SK-N-SH treated with all-trans-retinoic acid at 6 μM for 48 hours (cell line): ENCODE measurements at regions not wholly inside any gene's neighbourhood (a gene's known extent, or its start where the extent isn't known, plus 50 kb on each side); places are given as distances from the start of the nearest gene placed in this dataset.

Source experiments
- ATAC-seq: fragments of 200-7000 bp; cut with Tn5 transposase; 3 replicates; pipeline ENCODE4 v1.9.1; 2020; ENCODE audit warnings: mild to moderate bottlenecking, moderate library complexity
- ARNTL ChIP-seq: fragments of 450-650 bp; formaldehyde crosslinking; IDR thresholded peaks from 2 replicates; pipeline ENCODE4 v1.5.0; 2020; ENCODE audit warnings: low read depth, mild to moderate bottlenecking, moderate library complexity, borderline replicate concordance
- BACH2 ChIP-seq: fragments of 250-450 bp; sonication (Bioruptor Pico); IDR thresholded peaks from 2 replicates; pipeline ENCODE4 v1.9.0; 2021; ENCODE audit warnings: mild to moderate bottlenecking, borderline replicate concordance
- CSDC2 ChIP-seq: fragments of 250-450 bp; sonication (Bioruptor Pico); IDR thresholded peaks from 2 replicates; pipeline ENCODE4 v1.5.0; 2020; ENCODE audit warnings: mild to moderate bottlenecking, moderate library complexity
- ESRRG ChIP-seq: fragments of 250-450 bp; sonication (Bioruptor Pico); IDR thresholded peaks from 2 replicates; pipeline ENCODE4 v1.6.1; 2021; ENCODE audit warnings: mild to moderate bottlenecking
- GLIS3 ChIP-seq: fragments of 250-450 bp; sonication (Bioruptor Pico); IDR thresholded peaks from 2 replicates; pipeline ENCODE4 v1.5.0; 2020; ENCODE audit warnings: mild to moderate bottlenecking, moderate library complexity
- ISL1 ChIP-seq: fragments of 250-450 bp; sonication (Bioruptor Pico); IDR thresholded peaks from 2 replicates; pipeline ENCODE4 v2.1.2; 2022; ENCODE audit warnings: mild to moderate bottlenecking, moderate library complexity
- OSR1 ChIP-seq: fragments of 250-450 bp; sonication (Bioruptor Pico); IDR thresholded peaks from 2 replicates; pipeline ENCODE4 v1.8.0; 2022; ENCODE audit warnings: moderate library complexity, mild to moderate bottlenecking, inconsistent platforms
- PPARA ChIP-seq: fragments of 250-450 bp; sonication (Bioruptor Pico); IDR thresholded peaks from 2 replicates; pipeline ENCODE4 v1.5.0; 2020; ENCODE audit warnings: mild to moderate bottlenecking, borderline replicate concordance
- RARB ChIP-seq: fragments of 250-450 bp; sonication (Bioruptor Pico); IDR thresholded peaks from 2 replicates; pipeline ENCODE4 v1.8.0; 2021; ENCODE audit warnings: mild to moderate bottlenecking, moderate library complexity
- TOX ChIP-seq: fragments of 250-450 bp; sonication (Bioruptor Pico); IDR thresholded peaks from 2 replicates; pipeline ENCODE4 v1.8.0; 2021; ENCODE audit warnings: mild to moderate bottlenecking, moderate library complexity, borderline replicate concordance
- ZFP3 ChIP-seq: fragments of 250-450 bp; sonication (Bioruptor Pico); IDR thresholded peaks from 2 replicates; pipeline ENCODE4 v1.5.0; 2020; ENCODE audit warnings: mild to moderate bottlenecking, moderate library complexity
- ZFP30 ChIP-seq: fragments of 450-650 bp; formaldehyde crosslinking; IDR thresholded peaks from 2 replicates; pipeline ENCODE4 v1.5.0; 2022; ENCODE audit warnings: mild to moderate bottlenecking, moderate library complexity
- ZNF565 ChIP-seq: fragments of 450-650 bp; formaldehyde crosslinking; conservative IDR thresholded peaks from 2 replicates; pipeline ENCODE4 v1.5.0; 2020; ENCODE audit warnings: low read depth, mild to moderate bottlenecking, moderate library complexity
- TF ChIP-seq, protein P1 (sequence below): fragments of 250-450 bp; sonication (Bioruptor Pico); IDR thresholded peaks from 2 replicates; pipeline ENCODE4 v1.5.1; 2021; ENCODE audit warnings: mild to moderate bottlenecking, moderate library complexity
- TF ChIP-seq, protein P2 (sequence below): fragments of 250-450 bp; sonication (Bioruptor Pico); IDR thresholded peaks from 2 replicates; pipeline ENCODE4 v1.8.0; 2021; ENCODE audit warnings: low read depth, mild to moderate bottlenecking, moderate library complexity, borderline replicate concordance
- TF ChIP-seq, protein P3 (sequence below): fragments of 250-450 bp; sonication (Bioruptor Pico); IDR thresholded peaks from 2 replicates; pipeline ENCODE4 v1.5.0; 2020; ENCODE audit warnings: mild to moderate bottlenecking, moderate library complexity
- TF ChIP-seq, protein P4 (sequence below): fragments of 250-450 bp; sonication (Bioruptor Pico); IDR thresholded peaks from 2 replicates; pipeline ENCODE4 v1.8.0; 2020; ENCODE audit warnings: mild to moderate bottlenecking, moderate library complexity, borderline replicate concordance

DNA sequence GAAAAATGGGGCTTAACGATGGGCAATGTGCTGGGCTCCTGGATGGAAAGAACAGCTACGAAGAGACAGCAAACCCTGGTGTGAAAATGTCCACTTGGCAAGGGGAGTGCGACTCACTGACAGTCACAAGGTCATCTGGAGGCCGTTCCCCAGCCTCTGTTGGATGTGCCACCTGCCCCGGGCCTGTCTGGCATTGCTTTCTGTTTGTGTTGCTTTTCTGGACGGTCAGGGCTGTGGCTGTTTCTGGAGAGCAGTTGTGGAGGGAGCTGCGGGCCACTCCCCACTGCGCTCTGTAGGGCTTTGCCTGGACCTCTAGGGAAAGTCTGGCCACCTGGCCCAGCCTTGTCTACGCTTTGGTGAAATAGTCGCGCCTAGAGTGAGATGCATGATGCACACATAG is 185.3 kb downstream of the IRX1 start:
- TF ChIP-seq, protein P1, sequence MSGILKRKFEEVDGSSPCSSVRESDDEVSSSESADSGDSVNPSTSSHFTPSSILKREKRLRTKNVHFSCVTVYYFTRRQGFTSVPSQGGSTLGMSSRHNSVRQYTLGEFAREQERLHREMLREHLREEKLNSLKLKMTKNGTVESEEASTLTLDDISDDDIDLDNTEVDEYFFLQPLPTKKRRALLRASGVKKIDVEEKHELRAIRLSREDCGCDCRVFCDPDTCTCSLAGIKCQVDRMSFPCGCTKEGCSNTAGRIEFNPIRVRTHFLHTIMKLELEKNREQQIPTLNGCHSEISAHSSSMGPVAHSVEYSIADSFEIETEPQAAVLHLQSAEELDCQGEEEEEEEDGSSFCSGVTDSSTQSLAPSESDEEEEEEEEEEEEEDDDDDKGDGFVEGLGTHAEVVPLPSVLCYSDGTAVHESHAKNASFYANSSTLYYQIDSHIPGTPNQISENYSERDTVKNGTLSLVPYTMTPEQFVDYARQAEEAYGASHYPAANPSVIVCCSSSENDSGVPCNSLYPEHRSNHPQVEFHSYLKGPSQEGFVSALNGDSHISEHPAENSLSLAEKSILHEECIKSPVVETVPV (CRISPR knock-in tag), result no peak
- TF ChIP-seq ZNF565 (CRISPR knock-in tag), result no peak
- TF ChIP-seq, protein P2, sequence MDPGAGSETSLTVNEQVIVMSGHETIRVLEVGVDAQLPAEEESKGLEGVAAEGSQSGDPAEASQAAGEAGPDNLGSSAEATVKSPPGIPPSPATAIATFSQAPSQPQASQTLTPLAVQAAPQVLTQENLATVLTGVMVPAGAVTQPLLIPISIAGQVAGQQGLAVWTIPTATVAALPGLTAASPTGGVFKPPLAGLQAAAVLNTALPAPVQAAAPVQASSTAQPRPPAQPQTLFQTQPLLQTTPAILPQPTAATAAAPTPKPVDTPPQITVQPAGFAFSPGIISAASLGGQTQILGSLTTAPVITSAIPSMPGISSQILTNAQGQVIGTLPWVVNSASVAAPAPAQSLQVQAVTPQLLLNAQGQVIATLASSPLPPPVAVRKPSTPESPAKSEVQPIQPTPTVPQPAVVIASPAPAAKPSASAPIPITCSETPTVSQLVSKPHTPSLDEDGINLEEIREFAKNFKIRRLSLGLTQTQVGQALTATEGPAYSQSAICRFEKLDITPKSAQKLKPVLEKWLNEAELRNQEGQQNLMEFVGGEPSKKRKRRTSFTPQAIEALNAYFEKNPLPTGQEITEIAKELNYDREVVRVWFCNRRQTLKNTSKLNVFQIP (CRISPR knock-in tag), result no peak
- no peak for TF ChIP-seq ZFP3 (CRISPR knock-in tag)
- TF ChIP-seq TOX, result no peak
- no peak for TF ChIP-seq ESRRG
- TF ChIP-seq, protein P3, sequence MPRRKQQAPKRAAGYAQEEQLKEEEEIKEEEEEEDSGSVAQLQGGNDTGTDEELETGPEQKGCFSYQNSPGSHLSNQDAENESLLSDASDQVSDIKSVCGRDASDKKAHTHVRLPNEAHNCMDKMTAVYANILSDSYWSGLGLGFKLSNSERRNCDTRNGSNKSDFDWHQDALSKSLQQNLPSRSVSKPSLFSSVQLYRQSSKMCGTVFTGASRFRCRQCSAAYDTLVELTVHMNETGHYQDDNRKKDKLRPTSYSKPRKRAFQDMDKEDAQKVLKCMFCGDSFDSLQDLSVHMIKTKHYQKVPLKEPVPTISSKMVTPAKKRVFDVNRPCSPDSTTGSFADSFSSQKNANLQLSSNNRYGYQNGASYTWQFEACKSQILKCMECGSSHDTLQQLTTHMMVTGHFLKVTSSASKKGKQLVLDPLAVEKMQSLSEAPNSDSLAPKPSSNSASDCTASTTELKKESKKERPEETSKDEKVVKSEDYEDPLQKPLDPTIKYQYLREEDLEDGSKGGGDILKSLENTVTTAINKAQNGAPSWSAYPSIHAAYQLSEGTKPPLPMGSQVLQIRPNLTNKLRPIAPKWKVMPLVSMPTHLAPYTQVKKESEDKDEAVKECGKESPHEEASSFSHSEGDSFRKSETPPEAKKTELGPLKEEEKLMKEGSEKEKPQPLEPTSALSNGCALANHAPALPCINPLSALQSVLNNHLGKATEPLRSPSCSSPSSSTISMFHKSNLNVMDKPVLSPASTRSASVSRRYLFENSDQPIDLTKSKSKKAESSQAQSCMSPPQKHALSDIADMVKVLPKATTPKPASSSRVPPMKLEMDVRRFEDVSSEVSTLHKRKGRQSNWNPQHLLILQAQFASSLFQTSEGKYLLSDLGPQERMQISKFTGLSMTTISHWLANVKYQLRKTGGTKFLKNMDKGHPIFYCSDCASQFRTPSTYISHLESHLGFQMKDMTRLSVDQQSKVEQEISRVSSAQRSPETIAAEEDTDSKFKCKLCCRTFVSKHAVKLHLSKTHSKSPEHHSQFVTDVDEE (CRISPR knock-in tag), result no peak
- no peak for TF ChIP-seq BACH2
- no peak for TF ChIP-seq GLIS3 (CRISPR knock-in tag)
- TF ChIP-seq, all 23 proteins: peak for 0
- ATAC-seq, result no peak

DNA sequence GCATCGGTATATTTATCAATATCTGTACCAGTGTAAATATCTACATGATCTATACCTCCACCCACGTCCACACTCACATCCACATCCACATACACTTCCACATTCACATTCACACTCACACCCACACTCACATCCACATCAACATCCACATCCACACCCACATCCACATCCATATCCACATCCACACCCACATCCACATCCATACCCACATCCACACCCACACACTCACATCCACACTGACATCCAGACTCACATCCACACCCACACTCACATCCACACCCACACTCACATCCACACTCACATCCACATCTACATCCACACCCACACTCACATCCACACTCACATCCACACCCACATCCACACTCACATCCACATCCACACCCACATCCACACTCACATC is 189.2 kb downstream of the IRX1 start:
- ATAC-seq, result no peak

DNA sequence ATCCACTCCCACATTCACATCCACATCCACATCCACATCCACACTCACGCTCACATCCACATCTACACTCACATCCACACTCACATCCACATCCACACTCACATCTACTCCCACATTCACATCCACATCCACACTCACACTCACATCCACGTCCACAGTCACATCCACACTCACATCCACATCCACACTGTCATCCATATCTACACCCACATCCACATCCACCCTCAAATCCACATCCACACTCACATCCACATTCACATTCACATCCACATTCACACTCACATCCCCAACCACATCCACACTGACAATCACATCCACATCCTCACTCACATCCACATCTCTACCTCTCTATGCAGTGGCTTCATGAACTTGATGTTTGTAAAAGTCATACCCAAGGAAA is 190.5 kb downstream of the IRX1 start:
- ATAC-seq, result no peak
- TF ChIP-seq ARNTL (CRISPR knock-in tag), result no peak
- TF ChIP-seq, protein P4, sequence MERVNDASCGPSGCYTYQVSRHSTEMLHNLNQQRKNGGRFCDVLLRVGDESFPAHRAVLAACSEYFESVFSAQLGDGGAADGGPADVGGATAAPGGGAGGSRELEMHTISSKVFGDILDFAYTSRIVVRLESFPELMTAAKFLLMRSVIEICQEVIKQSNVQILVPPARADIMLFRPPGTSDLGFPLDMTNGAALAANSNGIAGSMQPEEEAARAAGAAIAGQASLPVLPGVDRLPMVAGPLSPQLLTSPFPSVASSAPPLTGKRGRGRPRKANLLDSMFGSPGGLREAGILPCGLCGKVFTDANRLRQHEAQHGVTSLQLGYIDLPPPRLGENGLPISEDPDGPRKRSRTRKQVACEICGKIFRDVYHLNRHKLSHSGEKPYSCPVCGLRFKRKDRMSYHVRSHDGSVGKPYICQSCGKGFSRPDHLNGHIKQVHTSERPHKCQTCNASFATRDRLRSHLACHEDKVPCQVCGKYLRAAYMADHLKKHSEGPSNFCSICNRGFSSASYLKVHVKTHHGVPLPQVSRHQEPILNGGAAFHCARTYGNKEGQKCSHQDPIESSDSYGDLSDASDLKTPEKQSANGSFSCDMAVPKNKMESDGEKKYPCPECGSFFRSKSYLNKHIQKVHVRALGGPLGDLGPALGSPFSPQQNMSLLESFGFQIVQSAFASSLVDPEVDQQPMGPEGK (CRISPR knock-in tag), result no peak
- TF ChIP-seq, protein P1 (CRISPR knock-in tag), result no peak
- TF ChIP-seq OSR1 (CRISPR knock-in tag), result no peak
- no peak for TF ChIP-seq PPARA
- TF ChIP-seq, protein P3 (CRISPR knock-in tag), result no peak

More for the DNA sequence above, 189.2 kb downstream of the IRX1 start:
- no peak for TF ChIP-seq RARB (CRISPR knock-in tag)
- no peak for TF ChIP-seq BACH2
- TF ChIP-seq ZFP3 (CRISPR knock-in tag), result no peak
- no peak for TF ChIP-seq OSR1 (CRISPR knock-in tag)
- TF ChIP-seq ISL1 (CRISPR knock-in tag), result no peak
- TF ChIP-seq GLIS3 (CRISPR knock-in tag), result no peak
- TF ChIP-seq ZFP30 (CRISPR knock-in tag), result no peak
- TF ChIP-seq, protein P1 (CRISPR knock-in tag), result no peak
- TF ChIP-seq PPARA, result no peak
- TF ChIP-seq ESRRG, result no peak
- no peak for TF ChIP-seq CSDC2 (CRISPR knock-in tag)
- TF ChIP-seq, protein P3 (CRISPR knock-in tag), result no peak
- no peak for TF ChIP-seq TOX
